Daoy (cell line): ENCODE measurements at regions not wholly inside any gene's neighbourhood (a gene's known extent, or its start where the extent isn't known, plus 50 kb on each side); places are given as distances from the start of the nearest gene placed in this dataset.

ENCODE experiments used
- DNase-seq: peaks from one replicate; pipeline ENCODE4 v3.0.0-alpha.2; 2015; ENCODE audit warnings: low read depth

- peak; percentile 35 for DNase-seq
Observed at GRCh38 chr11:103624708-103625623, 411.5 kb upstream of the DDI1 start.

GRCh38 chr11:103625624-103625965 is 410.8 kb upstream of the DDI1 start:
- DNase-seq, result no peak

- no peak for DNase-seq
Observed at GRCh38 chr11:103628121-103628520, 408.3 kb upstream of the DDI1 start.

GRCh38 chr11:103631841-103632240 is 404.6 kb upstream of the DDI1 start:
- no peak for DNase-seq

GRCh38 chr11:103633068-103633788 is 403.2 kb upstream of the DDI1 start:
- no peak for DNase-seq

GRCh38 chr11:103633819-103634590 is 402.4 kb upstream of the DDI1 start:
- no peak for DNase-seq

GRCh38 chr11:103636232-103636631 is 400.2 kb upstream of the DDI1 start:
- no peak for DNase-seq

GRCh38 chr11:103637295-103637694 is 399.1 kb upstream of the DDI1 start:
- peak; percentile 2 for DNase-seq

- DNase-seq, result no peak
Observed at GRCh38 chr11:103637831-103638230, 398.6 kb upstream of the DDI1 start.

GRCh38 chr11:103644676-103645075 is 391.8 kb upstream of the DDI1 start:
- no peak for DNase-seq

- DNase-seq, result no peak
Observed at GRCh38 chr11:103648054-103648453, 388.4 kb upstream of the DDI1 start.

GRCh38 chr11:103648670-103649400 is 387.6 kb upstream of the DDI1 start:
- no peak for DNase-seq

- no peak for DNase-seq
Observed at GRCh38 chr11:103649401-103649895, 387.0 kb upstream of the DDI1 start.

GRCh38 chr11:103650330-103650729 is 386.1 kb upstream of the DDI1 start:
- no peak for DNase-seq

- no peak for DNase-seq
Observed at GRCh38 chr11:103651341-103651998, 385.0 kb upstream of the DDI1 start.

GRCh38 chr11:103652013-103652412 is 384.4 kb upstream of the DDI1 start:
- no peak for DNase-seq

GRCh38 chr11:103656382-103656781 is 380.1 kb upstream of the DDI1 start:
- DNase-seq, result no peak

GRCh38 chr11:103659206-103659618 is 377.2 kb upstream of the DDI1 start:
- no peak for DNase-seq

- no peak for DNase-seq
Observed at GRCh38 chr11:103659743-103660142, 376.7 kb upstream of the DDI1 start.

- no peak for DNase-seq
Observed at GRCh38 chr11:103661185-103661584, 375.3 kb upstream of the DDI1 start.

- no peak for DNase-seq
Observed at GRCh38 chr11:103661991-103662390, 374.4 kb upstream of the DDI1 start.
